Right lobe of liver (tissue), 6 donors: ENCODE measurements at regions not wholly inside any gene's neighbourhood (a gene's known extent, or its start where the extent isn't known, plus 50 kb on each side); places are given as distances from the start of the nearest gene placed in this dataset.

ENCODE experiments used
- ATAC-seq, 4 donors: fragments of 200-7000 bp; cut with Tn5 transposase; one replicate each; pipeline ENCODE4 v1.9.1; 2020; ENCODE audit warnings: mild to moderate bottlenecking in 4 of 4, moderate library complexity in 4 of 4
- DNase-seq, 3 donors: peaks; one replicate each; pipeline ENCODE4 v3.0.0-alpha.2; 2020
- H3K27ac ChIP-seq, 3 donors: fragments of 200-600 bp; one replicate each; pipeline ENCODE4 v1.8.0; 2022
- H3K27me3 ChIP-seq, 2 donors: fragments of 200-600 bp; one replicate each; pipeline ENCODE4 v1.8.0; 2022
- H3K36me3 ChIP-seq, 4 donors: fragments of 200-600 bp; sonication (generic) in 1 of 4; one replicate each; pipeline versions ENCODE4 v1.5.1 to v1.8.0; 2017 to 2022; ENCODE audit warnings: control low read depth in 1 of 4
- H3K4me1 ChIP-seq, 4 donors: fragments of 200-600 bp; sonication (generic) in 1 of 4; one replicate each; pipeline versions ENCODE4 v1.5.1 to v1.8.0; 2017 to 2022; ENCODE audit warnings: control low read depth in 1 of 4
- H3K4me3 ChIP-seq, 3 donors: fragments of 200-600 bp; one replicate each; pipeline ENCODE4 v1.8.0; 2022
- H3K9me3 ChIP-seq, 4 donors: fragments of 200-600 bp; sonication (generic) in 1 of 4; one replicate each; pipeline versions ENCODE4 v1.5.1 to v1.8.0; 2017 to 2022; ENCODE audit warnings: control low read depth in 1 of 4
- POLR2A ChIP-seq: fragments of 450-650 bp; IDR thresholded peaks from one replicate; pipeline ENCODE4 v1.6.1; 2017; ENCODE audit warnings: antibody characterized with exemption, mild to moderate bottlenecking
- WGBS: methylation state at CpG from one replicate; pipeline ENCODE4 v1.1.6; 2018; ENCODE audit warnings: low coverage, low lambda C conversion rate; ENCODE audit not compliant: insufficient coverage; ENCODE audit errors: missing lambda C conversion rate; 5-methylcytosine and 5-hydroxymethylcytosine counted together
- intact Hi-C, 2 donors: fragments of 100-400 bp; cut with DNase I; formaldehyde crosslinking; loops; one replicate each; pipeline versions ENCODE4 v1.11.2 to v1.14.1; 2022
- TF ChIP-seq, protein P1 (sequence below), 4 donors: fragments of 200-600 bp in 3 of 4; fragments of 450-650 bp in 1 of 4; IDR thresholded peaks; one replicate each; pipeline versions ENCODE4 v1.5.1 to v1.8.0; 2016 to 2022; ENCODE audit warnings: antibody characterized with exemption in 4 of 4, mild to moderate bottlenecking in 2 of 4
- donor health status: DM: no; HTN: yes; CAD: no.
- donor health status: DM: no; HTN: no; CAD: no.
- donor health status: DM: no; HTN: no; CAD: no.
- donor health status: DM: no; HTN: yes; CAD: no.
- donor health status: DM: no; HTN: yes; CAD: no.

DNA sequence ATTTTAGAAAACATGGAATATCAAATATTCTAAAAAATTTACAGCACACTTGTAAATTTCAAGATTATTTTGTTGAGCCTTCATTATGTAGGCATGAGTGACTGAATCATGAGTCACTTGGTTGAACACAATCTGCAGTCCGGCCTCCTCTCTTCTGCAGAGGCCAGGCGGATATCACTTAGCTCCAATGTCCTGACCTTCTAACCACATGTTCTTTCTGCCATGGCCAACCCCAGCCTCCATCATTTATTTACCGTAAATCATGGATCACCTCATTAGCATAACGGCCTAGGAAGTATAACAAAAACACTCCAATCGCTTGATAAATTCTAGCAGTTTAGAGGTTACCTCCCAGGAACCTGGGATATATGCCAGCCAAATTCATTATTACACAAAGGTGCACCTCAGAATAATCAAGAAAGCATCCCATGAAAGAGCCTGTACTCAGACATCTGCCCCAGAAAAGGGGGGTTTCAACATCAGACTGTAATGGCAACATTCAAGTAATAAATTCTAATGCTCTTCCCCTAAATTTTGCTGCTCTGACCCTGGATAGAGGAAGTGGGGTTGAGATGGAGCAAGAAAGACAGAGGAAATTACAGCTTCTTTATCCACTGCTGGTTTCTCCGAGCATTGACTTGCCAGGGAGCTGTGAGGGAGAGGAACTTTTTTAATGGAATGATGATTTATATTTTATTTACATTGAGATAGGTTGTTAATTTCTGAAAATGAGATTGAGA lies 2153.6 kb upstream of the AGA start:
- no peaks in the 10 kb centered on the region for H3K4me1 ChIP-seq

DNA sequence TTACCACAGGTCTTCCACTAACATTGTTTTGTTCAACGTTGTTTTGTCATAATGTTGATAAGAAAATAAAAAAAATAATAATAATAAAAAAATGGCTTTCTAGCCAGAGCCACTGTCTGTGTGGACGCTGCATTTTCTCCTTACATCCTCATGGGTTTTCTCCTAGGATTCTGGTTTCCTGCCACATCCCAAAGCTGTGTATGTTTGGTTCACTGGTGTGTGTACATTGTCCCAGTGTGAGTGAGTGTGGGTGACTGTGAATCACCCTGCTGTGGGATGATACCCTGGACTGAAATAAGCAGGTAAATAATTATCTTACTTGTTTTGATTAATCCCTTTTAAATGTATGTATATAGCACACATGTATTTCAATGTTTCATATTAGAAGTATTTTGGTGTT lies 2154.4 kb upstream of the AGA start:
- H3K36me3 ChIP-seq: no peaks in the 10 kb centered on the region
- no peak overlapping the region for H3K27ac ChIP-seq
- no peak for TF ChIP-seq POLR2A
- TF ChIP-seq, protein P1, sequence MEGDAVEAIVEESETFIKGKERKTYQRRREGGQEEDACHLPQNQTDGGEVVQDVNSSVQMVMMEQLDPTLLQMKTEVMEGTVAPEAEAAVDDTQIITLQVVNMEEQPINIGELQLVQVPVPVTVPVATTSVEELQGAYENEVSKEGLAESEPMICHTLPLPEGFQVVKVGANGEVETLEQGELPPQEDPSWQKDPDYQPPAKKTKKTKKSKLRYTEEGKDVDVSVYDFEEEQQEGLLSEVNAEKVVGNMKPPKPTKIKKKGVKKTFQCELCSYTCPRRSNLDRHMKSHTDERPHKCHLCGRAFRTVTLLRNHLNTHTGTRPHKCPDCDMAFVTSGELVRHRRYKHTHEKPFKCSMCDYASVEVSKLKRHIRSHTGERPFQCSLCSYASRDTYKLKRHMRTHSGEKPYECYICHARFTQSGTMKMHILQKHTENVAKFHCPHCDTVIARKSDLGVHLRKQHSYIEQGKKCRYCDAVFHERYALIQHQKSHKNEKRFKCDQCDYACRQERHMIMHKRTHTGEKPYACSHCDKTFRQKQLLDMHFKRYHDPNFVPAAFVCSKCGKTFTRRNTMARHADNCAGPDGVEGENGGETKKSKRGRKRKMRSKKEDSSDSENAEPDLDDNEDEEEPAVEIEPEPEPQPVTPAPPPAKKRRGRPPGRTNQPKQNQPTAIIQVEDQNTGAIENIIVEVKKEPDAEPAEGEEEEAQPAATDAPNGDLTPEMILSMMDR (IDR thresholded peaks at IDR 0.05): no peak
- no peaks in the 10 kb centered on the region for H3K27me3 ChIP-seq
- no peak for DNase-seq
- intact Hi-C loops: no loop called here
- 28% methylated on average over 2 of the region's 2 CpGs for WGBS
- H3K4me1 ChIP-seq: no peaks in the 10 kb centered on the region
- no peak overlapping the region for H3K4me3 ChIP-seq
- no peak for ATAC-seq
- no peaks in the 10 kb centered on the region for H3K9me3 ChIP-seq

More for the DNA sequence above, 2153.6 kb upstream of the AGA start:
- TF ChIP-seq, protein P1 (IDR thresholded peaks at IDR 0.05): no peak
- no peak for TF ChIP-seq POLR2A
- ATAC-seq: no peak
- H3K4me3 ChIP-seq: no peak overlapping the region
- H3K27me3 ChIP-seq: no peaks in the 10 kb centered on the region
- no peak for DNase-seq
- H3K27ac ChIP-seq: no peak overlapping the region
- 47% methylated on average over 6 of the region's 6 CpGs for WGBS
- intact Hi-C loops: no loop called here
- H3K36me3 ChIP-seq: no peaks in the 10 kb centered on the region
- no peaks in the 10 kb centered on the region for H3K9me3 ChIP-seq

DNA sequence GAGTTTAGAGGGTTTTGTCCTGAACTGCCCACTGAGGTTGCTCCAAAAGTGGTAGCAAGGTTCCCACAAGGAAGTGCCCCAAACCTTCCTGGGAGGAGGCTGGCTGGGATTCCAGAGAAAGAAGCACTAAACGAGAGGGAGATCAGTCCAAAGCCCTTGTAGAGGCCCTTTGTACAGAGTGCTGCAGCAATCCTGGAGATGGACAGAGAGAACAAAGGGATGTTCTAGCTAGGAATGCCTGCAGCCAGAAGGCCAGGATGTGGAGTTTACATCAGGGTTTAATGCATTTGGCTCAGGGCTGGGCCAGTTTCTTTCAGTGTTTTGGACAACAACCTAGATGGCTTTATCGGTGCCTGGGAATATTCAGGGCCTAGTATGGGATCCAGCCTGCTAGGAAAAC lies 2155.1 kb upstream of the AGA start:
- intact Hi-C loops: no loop called here
- no peak overlapping the region for H3K27ac ChIP-seq

GRCh38 chr4:179601671-179602070 lies 2159.4 kb upstream of the AGA start:
- no peak overlapping the region for H3K4me3 ChIP-seq
- H3K27me3 ChIP-seq: no peaks in the 10 kb centered on the region
- H3K27ac ChIP-seq: no peak overlapping the region
- no peaks in the 10 kb centered on the region for H3K4me1 ChIP-seq
- ATAC-seq (no peak), DNase-seq (no peak)
- intact Hi-C loops: no loop called here
- TF ChIP-seq, protein P1 (IDR thresholded peaks at IDR 0.05): no peak
- TF ChIP-seq POLR2A: no peak
- no peaks in the 10 kb centered on the region for H3K9me3 ChIP-seq
- no peaks in the 10 kb centered on the region for H3K36me3 ChIP-seq
- 9% methylated on average over 2 of the region's 2 CpGs for WGBS

More for the DNA sequence above, 2155.1 kb upstream of the AGA start:
- Histone ChIP-seq H3K27me3 (no peaks in the 10 kb centered on the region), H3K9me3 (no peaks in the 10 kb centered on the region), H3K36me3 (no peaks in the 10 kb centered on the region), H3K4me3 (no peak overlapping the region), H3K4me1 (no peaks in the 10 kb centered on the region)
- DNase-seq (no peak), ATAC-seq (no peak)
- TF ChIP-seq, protein P1 (IDR thresholded peaks at IDR 0.05): no peak
- no peak for TF ChIP-seq POLR2A
- 47% methylated on average over 2 of the region's 2 CpGs for WGBS
